ENCODE measurements at regions not wholly inside any gene's neighbourhood (a gene's known extent, or its start where the extent isn't known, plus 50 kb on each side); places are given as distances from the start of the nearest gene placed in this dataset.

- no peaks in the 10 kb centered on the region for H3K79me2 ChIP-seq (ENCODE audit: insufficient read depth, low read length)
- H3K4me1 ChIP-seq (ENCODE audit: insufficient read depth, low read length) = no peaks in the 10 kb centered on the region
- Mint-ChIP-seq H3K36me3 (ENCODE audit: low read depth, unreplicated experiment) (no peaks in the 10 kb centered on the region), H3K4me3 (ENCODE audit: unreplicated experiment) (no peak overlapping the region), H3K9me3 (ENCODE audit: unreplicated experiment) (no peaks in the 10 kb centered on the region), H3K4me1 (ENCODE audit: low read depth, unreplicated experiment) (peaks cover 3% of the 10 kb centered on the region), H3K27ac (ENCODE audit: unreplicated experiment) (no peak overlapping the region), H3K27me3 (ENCODE audit: low read depth, unreplicated experiment) (no peaks in the 10 kb centered on the region)
- H3K4me3 ChIP-seq (ENCODE audit: insufficient read depth, low read depth, low read length) = no peak overlapping the region
- H3K36me3 ChIP-seq (ENCODE audit: insufficient read depth, low read length) = no peaks in the 10 kb centered on the region
- no peaks in the 10 kb centered on the region for H4K20me1 ChIP-seq (ENCODE audit: insufficient read depth, low read length)
- no peak overlapping the region for H3K9ac ChIP-seq (ENCODE audit: low read length)
- no peak for FAIRE-seq
- H3K4me2 ChIP-seq (ENCODE audit: low read length) = no peak overlapping the region
- H3K27ac ChIP-seq (ENCODE audit: low read depth, low read length) = no peak overlapping the region
- no peak overlapping the region for H2AFZ ChIP-seq (ENCODE audit: low read depth, low read length)
- H3K9me3 ChIP-seq (ENCODE audit: insufficient read depth, low read depth, low read length) = no peaks in the 10 kb centered on the region
- DNase-seq (ENCODE audit: low read depth) = no peak
- no peaks in the 10 kb centered on the region for H3K27me3 ChIP-seq (ENCODE audit: insufficient read depth, low read length)
- TF ChIP-seq CTCF (IDR thresholded peaks at IDR 0.05; ENCODE audit: insufficient read depth, low read depth, low read length) = no peak
- no peak for TF ChIP-seq EZH2 (IDR thresholded peaks at IDR 0.05; ENCODE audit: insufficient read depth, low read length)
Observed at GRCh38 chr13:107301724-107302374, 733.9 kb upstream of the ARGLU1 start.

GRCh38 chr13:107299717-107300116 lies 731.8 kb upstream of the ARGLU1 start:
- FAIRE-seq (no peak), DNase-seq (ENCODE audit: low read depth) (no peak)
- Histone ChIP-seq H3K27ac (ENCODE audit: low read depth, low read length) (no peak overlapping the region), H3K9ac (ENCODE audit: low read length) (no peak overlapping the region), H2AFZ (ENCODE audit: low read depth, low read length) (no peak overlapping the region), H3K4me3 (ENCODE audit: insufficient read depth, low read depth, low read length) (no peak overlapping the region), H3K27me3 (ENCODE audit: insufficient read depth, low read length) (no peaks in the 10 kb centered on the region), H4K20me1 (ENCODE audit: insufficient read depth, low read length) (no peaks in the 10 kb centered on the region), H3K36me3 (ENCODE audit: insufficient read depth, low read length) (no peaks in the 10 kb centered on the region), H3K4me2 (ENCODE audit: low read length) (no peak overlapping the region), H3K9me3 (ENCODE audit: insufficient read depth, low read depth, low read length) (no peaks in the 10 kb centered on the region), H3K79me2 (ENCODE audit: insufficient read depth, low read length) (no peaks in the 10 kb centered on the region), H3K4me1 (ENCODE audit: insufficient read depth, low read length) (no peaks in the 10 kb centered on the region)
- TF ChIP-seq EZH2 (IDR thresholded peaks at IDR 0.05; ENCODE audit: insufficient read depth, low read length) (no peak), CTCF (IDR thresholded peaks at IDR 0.05; ENCODE audit: insufficient read depth, low read depth, low read length) (no peak)
- no peaks in the 10 kb centered on the region for H3K9me3 Mint-ChIP-seq (ENCODE audit: unreplicated experiment)
- no peak overlapping the region for H3K27ac Mint-ChIP-seq (ENCODE audit: unreplicated experiment)
- no peaks in the 10 kb centered on the region for H3K36me3 Mint-ChIP-seq (ENCODE audit: low read depth, unreplicated experiment)
- no peak overlapping the region for H3K4me3 Mint-ChIP-seq (ENCODE audit: unreplicated experiment)
- H3K27me3 Mint-ChIP-seq (ENCODE audit: low read depth, unreplicated experiment) = no peaks in the 10 kb centered on the region
- peaks cover 3% of the 10 kb centered on the region for H3K4me1 Mint-ChIP-seq (ENCODE audit: low read depth, unreplicated experiment)

- H3K4me2 ChIP-seq (ENCODE audit: low read length) = no peak overlapping the region
- no peak overlapping the region for H3K27ac Mint-ChIP-seq (ENCODE audit: unreplicated experiment)
Observed at GRCh38 chr13:107296804-107297203, 728.9 kb upstream of the ARGLU1 start.

More at GRCh38 chr13:107296804-107297203, 728.9 kb upstream of the ARGLU1 start:
- FAIRE-seq (no peak), DNase-seq (ENCODE audit: low read depth) (peak; percentile 50)
- no peaks in the 10 kb centered on the region for H3K9me3 ChIP-seq (ENCODE audit: insufficient read depth, low read depth, low read length)
- Mint-ChIP-seq H3K4me1 (ENCODE audit: low read depth, unreplicated experiment) (peaks cover 3% of the 10 kb centered on the region), H3K9me3 (ENCODE audit: unreplicated experiment) (no peaks in the 10 kb centered on the region), H3K4me3 (ENCODE audit: unreplicated experiment) (no peak overlapping the region), H3K36me3 (ENCODE audit: low read depth, unreplicated experiment) (no peaks in the 10 kb centered on the region), H3K27me3 (ENCODE audit: low read depth, unreplicated experiment) (no peaks in the 10 kb centered on the region)
- no peak overlapping the region for H3K4me3 ChIP-seq (ENCODE audit: insufficient read depth, low read depth, low read length)
- TF ChIP-seq CTCF (IDR thresholded peaks at IDR 0.05; ENCODE audit: insufficient read depth, low read depth, low read length) = no peak
- no peak for TF ChIP-seq EZH2 (IDR thresholded peaks at IDR 0.05; ENCODE audit: insufficient read depth, low read length)
- no peaks in the 10 kb centered on the region for H3K36me3 ChIP-seq (ENCODE audit: insufficient read depth, low read length)
- H3K27ac ChIP-seq (ENCODE audit: low read depth, low read length) = no peak overlapping the region
- H3K27me3 ChIP-seq (ENCODE audit: insufficient read depth, low read length) = no peaks in the 10 kb centered on the region
- no peak overlapping the region for H2AFZ ChIP-seq (ENCODE audit: low read depth, low read length)
- no peaks in the 10 kb centered on the region for H3K79me2 ChIP-seq (ENCODE audit: insufficient read depth, low read length)
- no peaks in the 10 kb centered on the region for H3K4me1 ChIP-seq (ENCODE audit: insufficient read depth, low read length)
- H4K20me1 ChIP-seq (ENCODE audit: insufficient read depth, low read length) = no peaks in the 10 kb centered on the region
- H3K9ac ChIP-seq (ENCODE audit: low read length) = no peak overlapping the region

Data from astrocyte (in vitro differentiated cells and primary cell).